ENCODE measurements at regions not wholly inside any gene's neighbourhood (a gene's known extent, or its start where the extent isn't known, plus 50 kb on each side); places are given as distances from the start of the nearest gene placed in this dataset.
"Not testable (repeated sequence)": the region's sequence is repeated elsewhere in the genome, so short reads cannot be mapped to it uniquely, and the experiment has no call there.

DNA sequence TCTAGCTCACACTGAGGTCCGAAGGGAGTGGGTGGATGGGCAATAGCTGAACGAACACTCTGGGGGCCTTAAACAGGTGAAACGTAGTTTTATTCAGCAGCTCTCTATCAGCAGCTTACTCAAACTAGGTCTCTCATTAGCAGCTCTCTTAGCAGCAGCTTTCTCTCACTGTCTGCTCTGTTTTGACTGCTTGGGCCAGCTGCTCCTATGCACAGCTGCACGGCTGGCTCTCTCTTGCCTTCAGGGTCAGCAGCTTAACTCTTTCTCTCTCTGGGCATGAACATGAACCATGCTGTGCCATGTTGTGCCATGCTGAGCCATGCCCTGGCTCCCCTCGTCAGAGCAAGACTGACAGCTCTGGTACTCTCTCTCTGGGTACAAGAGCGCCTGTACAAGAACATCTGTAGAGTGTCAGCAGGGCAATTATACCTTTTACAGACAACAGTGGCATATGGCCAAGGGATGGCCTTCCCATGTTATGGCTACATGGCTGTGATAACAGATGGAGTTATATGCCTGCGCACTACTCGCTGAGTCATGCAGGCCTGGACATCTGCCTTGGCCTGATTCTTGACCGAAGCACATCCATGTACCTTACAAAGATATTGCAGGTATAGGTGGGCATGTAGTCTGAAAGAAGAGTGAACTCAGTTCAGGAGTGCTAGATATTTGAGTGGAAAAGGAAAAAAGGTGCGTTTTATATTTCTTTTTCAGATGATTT lies 152.4 kb downstream of the LEPR start:
- H3K4me1 ChIP-seq = no peaks in the 10 kb centered on the region
- DNase-seq (no peak), ATAC-seq (no peak)
- no peak overlapping the region for H3K27ac ChIP-seq
- peaks cover 0 to 8% (median 0%) of the 10 kb centered on the region in 4 donors for H3K36me3 ChIP-seq
- TF ChIP-seq CTCF (IDR thresholded peaks at IDR 0.05) = no peak
- H3K4me3 ChIP-seq = no peak overlapping the region
- H3K27me3 ChIP-seq = no peaks in the 10 kb centered on the region
- intact Hi-C loops (cut with DNase I) = no loop called here
- no peaks in the 10 kb centered on the region for H3K9me3 ChIP-seq
- 93% methylated on average over 9 of the region's 10 CpGs for WGBS (ENCODE audit: insufficient coverage, low coverage, low lambda C conversion rate, missing lambda C conversion rate)

- H3K27ac ChIP-seq = no peak overlapping the region
- ATAC-seq (no peak), DNase-seq (no peak)
- H3K4me3 ChIP-seq = no peak overlapping the region
- peaks cover 0 to 8% (median 0%) of the 10 kb centered on the region in 4 donors for H3K36me3 ChIP-seq
- no peak for TF ChIP-seq POLR2A (IDR thresholded peaks at IDR 0.05)
- TF ChIP-seq CTCF (IDR thresholded peaks at IDR 0.05) = no peak
- H3K9me3 ChIP-seq = no peaks in the 10 kb centered on the region
- intact Hi-C loops (cut with DNase I) = no loop called here
- H3K27me3 ChIP-seq = no peaks in the 10 kb centered on the region
- WGBS (ENCODE audit: insufficient coverage, low coverage, low lambda C conversion rate, missing lambda C conversion rate) = 91% methylated on average over 4 of the region's 4 CpGs
- no peaks in the 10 kb centered on the region for H3K4me1 ChIP-seq
Measured at GRCh38 chr1:65577278-65577677, 156.8 kb downstream of the LEPR start.

DNA sequence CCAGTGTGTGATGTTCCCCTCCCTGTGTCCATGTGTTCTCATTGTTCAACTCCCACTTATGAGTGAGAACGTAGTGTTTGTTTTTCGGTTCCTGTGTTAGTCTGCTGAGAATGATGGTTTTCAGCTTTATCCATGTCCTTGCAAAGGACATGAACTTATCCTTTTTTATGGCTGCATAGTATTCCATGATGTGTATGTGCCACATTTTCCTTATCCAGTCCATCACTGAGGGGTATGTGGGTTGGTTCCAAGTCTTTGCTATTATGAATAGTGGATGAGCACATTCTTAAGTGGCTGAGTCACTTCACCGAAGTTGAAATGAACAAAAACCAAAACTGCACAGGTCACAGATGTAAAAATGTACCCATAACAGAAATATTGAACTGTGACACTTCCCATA lies 157.5 kb downstream of the LEPR start:
- H3K4me3 ChIP-seq; H3K4me1 ChIP-seq; intact Hi-C loops (cut with DNase I); H3K9me3 ChIP-seq; DNase-seq; ATAC-seq; H3K27ac ChIP-seq; H3K27me3 ChIP-seq; H3K36me3 ChIP-seq: not testable (repeated sequence)
- 89% methylated on average over 3 of the region's 3 CpGs for WGBS (ENCODE audit: insufficient coverage, low coverage, low lambda C conversion rate, missing lambda C conversion rate)

- no peaks in the 10 kb centered on the region for H3K9me3 ChIP-seq
- no peaks in the 10 kb centered on the region for H3K27me3 ChIP-seq
- intact Hi-C loops (cut with DNase I) = no loop called here
- H3K4me1 ChIP-seq = no peaks in the 10 kb centered on the region
- TF ChIP-seq POLR2A (IDR thresholded peaks at IDR 0.05) = no peak
- peak in 3 of 4 donors; percentile 23 to 46 (median 28) for TF ChIP-seq CTCF (IDR thresholded peaks at IDR 0.05)
- 90% methylated on average over 2 of the region's 2 CpGs for WGBS (ENCODE audit: insufficient coverage, low coverage, low lambda C conversion rate, missing lambda C conversion rate)
- H3K36me3 ChIP-seq = peaks cover 0 to 2% (median 0%) of the 10 kb centered on the region in 4 donors
- DNase-seq = no peak
- peak in 3 of 4 donors; percentile 48 to 65 (median 56) for ATAC-seq
- H3K4me3 ChIP-seq = no peak overlapping the region
- H3K27ac ChIP-seq = no peak overlapping the region
Measured at GRCh38 chr1:65581119-65581518, 160.7 kb downstream of the LEPR start.

GRCh38 chr1:65584399-65584798 lies 163.9 kb downstream of the LEPR start:
- no peaks in the 10 kb centered on the region for H3K4me1 ChIP-seq
- ATAC-seq (peak; percentile 85 to 90 (median 88)), DNase-seq (no peak)
- WGBS (ENCODE audit: insufficient coverage, low coverage, low lambda C conversion rate, missing lambda C conversion rate) = 26% methylated on average over 2 of the region's 2 CpGs
- intact Hi-C loops (cut with DNase I) = no loop called here
- peak overlapping the region in 2 of 3 donors; percentile 7 to 57 for H3K27ac ChIP-seq
- no peaks in the 10 kb centered on the region for H3K27me3 ChIP-seq
- H3K36me3 ChIP-seq = no peaks in the 10 kb centered on the region
- TF ChIP-seq POLR2A (IDR thresholded peaks at IDR 0.05) (no peak), CTCF (IDR thresholded peaks at IDR 0.05) (no peak)
- peak overlapping the region in 1 of 3 donors; percentile 14 for H3K4me3 ChIP-seq
- no peaks in the 10 kb centered on the region for H3K9me3 ChIP-seq

All from right lobe of liver (tissue), 6 donors.